SK-N-MC (cell line): ENCODE measurements at regions not wholly inside any gene's neighbourhood (a gene's known extent, or its start where the extent isn't known, plus 50 kb on each side); places are given as distances from the start of the nearest gene placed in this dataset.

ENCODE experiments used
- DNase-seq: peaks from one replicate; pipeline ENCODE4 v3.0.0-alpha.2; 2011; ENCODE audit warnings: low read depth, low spot score
- H3K27ac ChIP-seq: fragments of 200-600 bp; sonication (generic); 2 replicates; pipeline ENCODE4 v1.5.1; 2016; ENCODE audit warnings: mixed run types
- H3K36me3 ChIP-seq: fragments of 200-600 bp; sonication (generic); 2 replicates; pipeline ENCODE4 v1.6.1; 2017; ENCODE audit warnings: antibody characterized with exemption, low read length, mixed read lengths; ENCODE audit not compliant: insufficient read depth
- H3K4me3 ChIP-seq: fragments of 200-600 bp; sonication (generic); 2 replicates; pipeline ENCODE4 v1.5.1; 2016
- H3K9ac ChIP-seq: fragments of 200-600 bp; sonication (generic); 2 replicates; pipeline ENCODE4 v1.8.0; 2017; ENCODE audit warnings: mixed run types, mixed read lengths; ENCODE audit not compliant: insufficient read length
- H3K9me3 ChIP-seq: fragments of 200-600 bp; sonication (generic); 2 replicates; pipeline ENCODE4 v1.6.1; 2017; ENCODE audit warnings: low read depth, mild to moderate bottlenecking, antibody characterized with exemption, low read length, moderate library complexity, mixed read lengths
- EZH2 ChIP-seq: fragments of 200-600 bp; sonication (generic); IDR thresholded peaks from one replicate; pipeline ENCODE4 v1.6.1; 2017; ENCODE audit warnings: antibody characterized with exemption
- FOXP2 ChIP-seq: optimal IDR thresholded peaks from 2 replicates; pipeline ENCODE3; 2011; ENCODE audit warnings: mild to moderate bottlenecking, moderate library complexity; ENCODE audit not compliant: insufficient read depth; ENCODE audit errors: extremely low read length, control extremely low read depth
- POLR2AphosphoS5 ChIP-seq: IDR thresholded peaks from 2 replicates; pipeline ENCODE4 v1.6.1; 2012; ENCODE audit warnings: mild to moderate bottlenecking, low read depth, low read length, borderline replicate concordance

DNA sequence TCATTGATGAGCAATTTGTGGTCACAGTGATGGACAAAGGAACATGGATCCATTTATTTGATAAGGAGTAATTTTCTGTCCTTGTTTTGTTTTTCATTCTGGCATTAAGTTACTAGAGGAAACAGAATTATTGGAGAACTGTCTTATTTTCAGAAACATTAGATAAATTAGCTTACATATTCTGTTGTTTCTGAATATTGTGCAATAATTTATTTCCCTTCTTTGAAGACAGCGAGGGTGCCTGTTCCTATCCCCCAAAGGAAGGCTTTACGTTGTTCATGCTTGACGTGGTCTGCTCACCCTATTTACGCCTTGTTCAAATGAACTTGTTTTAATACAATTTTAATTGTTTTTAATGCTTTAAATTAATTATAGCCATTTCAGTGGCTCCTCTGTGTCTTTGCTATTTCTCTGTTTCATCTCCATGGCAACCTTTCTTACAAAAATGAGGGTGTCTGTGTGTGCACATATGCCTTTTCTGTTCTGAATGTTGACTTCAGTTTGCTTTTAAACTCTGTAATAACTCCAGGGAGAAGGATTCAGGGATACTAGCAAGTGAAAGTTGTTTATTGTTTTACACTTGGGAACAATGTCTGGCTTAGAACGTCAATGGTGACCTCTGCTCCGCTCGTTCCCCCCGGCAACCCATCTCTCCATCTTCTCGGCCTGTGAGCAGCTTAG is 138.3 kb upstream of the PLET1 start:
- Histone ChIP-seq H3K36me3 (no peaks in the 10 kb centered on the region), H3K4me3 (no peak overlapping the region), H3K9ac (no peak overlapping the region), H3K27ac (no peak overlapping the region), H3K9me3 (no peaks in the 10 kb centered on the region)
- DNase-seq, result no peak
- TF ChIP-seq EZH2, result no peak
- no peak for TF ChIP-seq POLR2AphosphoS5
- no peak for TF ChIP-seq FOXP2

DNA sequence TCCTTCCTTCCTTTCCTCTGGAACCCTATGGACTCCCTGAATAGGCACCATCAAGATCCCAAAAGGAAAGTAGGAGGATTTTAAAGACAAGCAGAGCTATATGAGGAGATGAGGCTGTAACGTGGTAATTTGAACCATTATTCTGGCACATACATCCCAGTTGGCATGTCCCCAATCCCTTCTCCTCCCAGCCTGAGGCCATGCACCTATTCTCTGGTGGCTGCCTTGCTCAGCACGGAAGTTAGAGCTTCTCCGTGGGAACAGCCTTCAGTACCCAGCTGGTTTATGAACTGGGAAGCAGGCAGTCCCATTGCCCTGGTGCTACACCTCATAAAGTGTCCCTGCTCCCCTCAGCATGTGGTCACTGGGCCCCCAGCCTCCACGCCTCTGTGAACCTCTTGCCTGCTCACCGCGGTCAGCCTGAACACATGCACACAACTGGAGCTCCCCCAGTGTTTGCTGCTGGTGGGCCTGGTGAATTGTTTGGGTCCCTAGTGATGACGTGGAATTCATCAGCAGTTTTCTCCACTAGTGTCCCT is 139.9 kb upstream of the PLET1 start:
- Histone ChIP-seq H3K4me3 (no peak overlapping the region), H3K9ac (no peak overlapping the region), H3K9me3 (no peaks in the 10 kb centered on the region), H3K36me3 (no peaks in the 10 kb centered on the region), H3K27ac (no peak overlapping the region)
- TF ChIP-seq POLR2AphosphoS5, result no peak
- no peak for TF ChIP-seq FOXP2
- no peak for DNase-seq

- DNase-seq, result no peak
- no peak for TF ChIP-seq POLR2AphosphoS5
- TF ChIP-seq EZH2, result no peak
- TF ChIP-seq FOXP2, result no peak
- Histone ChIP-seq H3K9me3 (no peaks in the 10 kb centered on the region), H3K27ac (no peak overlapping the region), H3K36me3 (no peaks in the 10 kb centered on the region), H3K4me3 (no peak overlapping the region), H3K9ac (no peak overlapping the region)
Observed at GRCh38 chr11:112401036-112401769, 140.5 kb upstream of the PLET1 start.

GRCh38 chr11:112403432-112403831 is 142.8 kb upstream of the PLET1 start:
- Histone ChIP-seq H3K36me3 (no peaks in the 10 kb centered on the region), H3K9ac (no peak overlapping the region), H3K4me3 (no peak overlapping the region), H3K27ac (no peak overlapping the region), H3K9me3 (no peaks in the 10 kb centered on the region)
- no peak for TF ChIP-seq FOXP2
- no peak for TF ChIP-seq EZH2
- no peak for TF ChIP-seq POLR2AphosphoS5
- no peak for DNase-seq

DNA sequence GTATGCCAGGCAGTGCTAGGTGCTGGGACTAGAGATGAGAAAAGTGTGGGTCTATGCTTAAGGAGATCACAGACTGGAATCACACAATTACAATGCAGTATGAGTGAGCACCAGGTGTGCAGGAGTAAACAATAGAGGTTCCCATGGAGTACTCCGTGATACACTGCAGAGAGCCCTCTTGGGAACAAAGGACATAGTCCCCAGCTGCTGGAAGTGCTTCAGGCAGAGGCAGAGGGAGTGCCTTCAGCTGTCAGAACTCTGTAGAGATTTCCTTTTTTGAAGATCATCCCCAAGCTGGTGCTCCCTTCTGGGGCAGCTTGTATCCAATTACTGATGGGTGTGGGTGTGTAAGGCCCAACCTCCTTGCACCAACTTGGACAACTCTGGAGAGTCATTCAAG is 143.5 kb upstream of the PLET1 start:
- Histone ChIP-seq H3K9ac (no peak overlapping the region), H3K9me3 (no peaks in the 10 kb centered on the region), H3K4me3 (no peak overlapping the region), H3K36me3 (no peaks in the 10 kb centered on the region), H3K27ac (no peak overlapping the region)
- no peak for DNase-seq
- no peak for TF ChIP-seq EZH2
- TF ChIP-seq FOXP2, result no peak
- no peak for TF ChIP-seq POLR2AphosphoS5

- no peak overlapping the region for H3K9ac ChIP-seq
- DNase-seq, result no peak
- H3K4me3 ChIP-seq, result no peak overlapping the region
- no peaks in the 10 kb centered on the region for H3K36me3 ChIP-seq
- no peak overlapping the region for H3K27ac ChIP-seq
- TF ChIP-seq POLR2AphosphoS5 (no peak), EZH2 (no peak), FOXP2 (no peak)
- H3K9me3 ChIP-seq, result no peaks in the 10 kb centered on the region
Observed at GRCh38 chr11:112408517-112408916, 147.9 kb upstream of the PLET1 start.

DNA sequence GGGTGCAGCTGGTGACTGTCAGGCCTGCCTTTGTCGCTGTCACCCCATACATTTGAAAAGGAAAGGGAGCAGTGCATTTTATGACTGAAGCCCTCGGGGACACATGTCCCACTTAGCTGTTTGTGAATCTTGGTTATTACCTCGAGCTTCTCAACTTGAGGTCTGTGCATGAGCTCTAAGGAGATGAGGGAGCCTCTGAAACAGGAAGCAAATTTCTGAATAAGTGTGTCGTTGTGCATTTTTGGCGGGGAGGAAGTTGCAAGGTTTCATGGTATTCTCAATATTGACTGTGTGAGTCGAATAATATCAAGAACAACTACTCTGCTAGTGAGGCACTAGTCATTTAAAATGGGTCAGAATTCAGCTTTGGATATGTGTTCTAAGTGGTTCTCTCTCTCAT is 149.7 kb upstream of the PLET1 start:
- Histone ChIP-seq H3K36me3 (no peaks in the 10 kb centered on the region), H3K9me3 (no peaks in the 10 kb centered on the region), H3K9ac (no peak overlapping the region), H3K4me3 (no peak overlapping the region), H3K27ac (no peak overlapping the region)
- no peak for DNase-seq
- no peak for TF ChIP-seq EZH2
- TF ChIP-seq POLR2AphosphoS5, result no peak
- no peak for TF ChIP-seq FOXP2

GRCh38 chr11:112412383-112412782 is 151.7 kb upstream of the PLET1 start:
- Histone ChIP-seq H3K4me3 (no peak overlapping the region), H3K27ac (no peak overlapping the region), H3K9ac (no peak overlapping the region), H3K36me3 (no peaks in the 10 kb centered on the region), H3K9me3 (no peaks in the 10 kb centered on the region)
- DNase-seq, result peak; percentile 32
- TF ChIP-seq POLR2AphosphoS5 (no peak), FOXP2 (peak; percentile 74), EZH2 (no peak)
